HUES48 (cell line): ENCODE measurements at regions not wholly inside any gene's neighbourhood (a gene's known extent, or its start where the extent isn't known, plus 50 kb on each side); places are given as distances from the start of the nearest gene placed in this dataset.
"Not testable (repeated sequence)": the region's sequence is repeated elsewhere in the genome, so short reads cannot be mapped to it uniquely, and the experiment has no call there.

Experiments used
- H3K27ac ChIP-seq: one replicate; pipeline ENCODE4 v1.7.0; 2013; ENCODE audit warnings: low read depth, low read length, inconsistent platforms
- H3K27me3 ChIP-seq: 2 replicates; pipeline ENCODE4 v1.6.1; 2013; ENCODE audit warnings: mild to moderate bottlenecking, low read length; ENCODE audit not compliant: control insufficient read depth, insufficient read depth
- H3K36me3 ChIP-seq: 2 replicates; pipeline ENCODE4 v1.6.1; 2013; ENCODE audit warnings: low read length; ENCODE audit not compliant: control insufficient read depth, insufficient read depth
- H3K4me1 ChIP-seq: 2 replicates; pipeline ENCODE4 v1.6.1; 2013; ENCODE audit warnings: mild to moderate bottlenecking, low read length; ENCODE audit not compliant: control insufficient read depth, insufficient read depth
- H3K4me3 ChIP-seq: 2 replicates; pipeline ENCODE4 v1.5.1; 2013; ENCODE audit warnings: mild to moderate bottlenecking, low read depth, low read length
- H3K9ac ChIP-seq: 2 replicates; pipeline ENCODE4 v1.6.1; 2013; ENCODE audit warnings: mild to moderate bottlenecking, low read depth, low read length, moderate library complexity
- H3K9me3 ChIP-seq: 2 replicates; pipeline ENCODE4 v1.6.1; 2013; ENCODE audit warnings: low read length; ENCODE audit not compliant: control insufficient read depth, insufficient read depth

DNA sequence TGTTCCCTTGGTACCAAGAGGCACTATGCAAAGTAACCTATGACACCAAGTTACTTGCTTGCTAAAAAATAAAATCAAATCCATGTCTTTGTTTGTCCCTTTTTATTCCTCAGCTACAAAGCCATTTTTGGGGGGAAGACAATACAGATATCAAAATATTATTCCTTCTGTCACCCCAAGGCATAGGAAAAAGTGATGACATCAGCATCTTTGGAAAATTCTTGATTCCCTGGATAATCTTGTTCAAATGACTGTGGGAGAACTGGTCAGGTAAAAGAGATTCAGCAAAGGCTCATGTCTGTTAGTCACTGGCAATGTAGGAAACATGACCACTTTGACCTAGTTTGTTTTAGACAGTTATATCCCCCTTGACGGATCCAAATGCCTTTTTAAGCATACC is 373.1 kb downstream of the MAT2B start:
- H3K36me3 ChIP-seq: no peaks in the 10 kb centered on the region
- no peak overlapping the region for H3K27ac ChIP-seq
- no peaks in the 10 kb centered on the region for H3K27me3 ChIP-seq
- H3K9me3 ChIP-seq: no peaks in the 10 kb centered on the region
- no peak overlapping the region for H3K9ac ChIP-seq
- no peak overlapping the region for H3K4me3 ChIP-seq
- H3K4me1 ChIP-seq: no peaks in the 10 kb centered on the region

DNA sequence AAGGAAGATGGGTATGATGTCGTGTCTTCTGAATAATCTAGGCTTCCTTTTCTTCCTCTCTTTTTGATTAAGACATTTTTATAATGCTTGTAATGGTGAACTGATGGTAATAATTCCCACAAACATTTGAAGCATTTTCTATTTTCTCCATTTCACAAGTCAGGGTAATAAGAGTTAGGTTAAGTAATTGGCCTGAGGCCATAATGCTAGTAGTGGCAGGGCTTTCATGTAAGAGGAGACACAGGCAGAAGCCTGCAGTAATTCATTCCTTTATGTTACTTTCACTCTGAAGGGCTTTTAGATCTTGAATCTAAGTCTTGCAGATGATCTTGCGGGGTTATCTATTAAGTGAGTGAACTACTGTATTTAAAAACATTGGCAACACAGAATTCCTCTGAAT is 374.9 kb downstream of the MAT2B start:
- no peaks in the 10 kb centered on the region for H3K9me3 ChIP-seq
- H3K36me3 ChIP-seq: no peaks in the 10 kb centered on the region
- no peak overlapping the region for H3K27ac ChIP-seq
- H3K9ac ChIP-seq: no peak overlapping the region
- no peak overlapping the region for H3K4me3 ChIP-seq
- no peaks in the 10 kb centered on the region; the same call in 1 of the 2 replicates for H3K4me1 ChIP-seq
- no peaks in the 10 kb centered on the region for H3K27me3 ChIP-seq

DNA sequence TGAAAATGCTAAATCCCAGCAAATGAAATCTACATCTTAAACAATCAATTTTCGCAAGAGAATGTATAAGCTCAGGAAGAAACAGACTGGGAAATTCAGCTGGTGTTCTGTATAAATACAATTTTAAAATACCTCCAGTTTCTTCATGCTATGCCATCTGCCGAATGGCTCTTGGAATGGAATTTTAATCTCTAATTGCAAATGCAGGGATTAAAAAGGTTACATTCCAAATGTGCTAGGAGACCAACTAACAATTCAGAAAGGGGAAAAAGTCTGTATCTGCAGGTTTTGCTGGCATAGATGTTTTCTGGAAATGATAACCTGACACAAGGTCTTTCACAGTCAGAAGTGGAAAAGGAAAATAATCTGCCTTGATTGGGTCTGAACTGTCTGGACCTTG is 379.7 kb downstream of the MAT2B start:
- Histone ChIP-seq H3K36me3 (no peaks in the 10 kb centered on the region), H3K9me3 (no peaks in the 10 kb centered on the region), H3K4me1 (no peaks in the 10 kb centered on the region; the same call in 1 of the 2 replicates), H3K27me3 (no peaks in the 10 kb centered on the region), H3K4me3 (no peak overlapping the region), H3K27ac (no peak overlapping the region), H3K9ac (no peak overlapping the region)

DNA sequence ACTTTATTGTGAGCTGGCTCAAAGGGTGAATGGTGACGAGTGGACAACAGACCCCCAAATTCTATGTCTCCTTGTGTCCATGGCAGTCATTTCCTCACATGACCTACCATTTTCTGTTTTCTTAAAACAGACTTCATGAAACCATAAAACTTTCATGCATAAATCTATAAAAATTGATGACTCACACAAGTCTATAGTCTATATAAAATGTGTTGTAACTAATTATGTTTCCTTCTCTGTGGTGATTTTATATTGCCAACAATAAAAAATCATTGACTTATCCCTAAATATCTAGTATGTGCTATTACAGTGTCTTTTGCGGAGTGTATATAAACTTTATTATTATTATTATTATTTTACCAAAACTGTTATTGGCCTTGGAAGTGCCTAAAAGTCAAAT is 382.4 kb downstream of the MAT2B start:
- Histone ChIP-seq H3K9me3 (no peaks in the 10 kb centered on the region), H3K27me3 (no peaks in the 10 kb centered on the region), H3K4me1 (peaks cover 16% of the 10 kb centered on the region), H3K4me3 (no peak overlapping the region), H3K27ac (no peak overlapping the region), H3K9ac (no peak overlapping the region), H3K36me3 (no peaks in the 10 kb centered on the region)

DNA sequence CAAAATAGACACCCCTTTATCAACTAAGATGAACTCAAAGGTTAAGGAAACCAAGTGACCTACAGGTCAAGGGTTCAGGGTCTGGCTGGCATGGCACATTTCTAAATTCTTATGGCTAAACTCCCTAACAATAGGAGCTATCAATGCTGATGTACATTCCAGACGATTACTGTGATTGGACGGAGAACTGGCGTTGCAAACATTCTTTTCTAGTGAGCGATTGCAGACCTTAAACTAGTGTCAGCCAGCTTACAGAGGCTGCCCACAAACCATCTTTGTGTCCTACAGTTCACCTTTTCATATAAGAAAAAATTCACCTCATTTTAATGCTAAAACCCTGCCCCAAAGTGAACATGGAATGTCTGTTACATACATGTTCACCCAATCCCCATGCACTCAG is 382.9 kb downstream of the MAT2B start:
- Histone ChIP-seq H3K27me3 (no peaks in the 10 kb centered on the region), H3K27ac (no peak overlapping the region), H3K36me3 (no peaks in the 10 kb centered on the region), H3K4me1 (peaks cover 21% of the 10 kb centered on the region), H3K9me3 (no peaks in the 10 kb centered on the region), H3K4me3 (no peak overlapping the region), H3K9ac (no peak overlapping the region)

DNA sequence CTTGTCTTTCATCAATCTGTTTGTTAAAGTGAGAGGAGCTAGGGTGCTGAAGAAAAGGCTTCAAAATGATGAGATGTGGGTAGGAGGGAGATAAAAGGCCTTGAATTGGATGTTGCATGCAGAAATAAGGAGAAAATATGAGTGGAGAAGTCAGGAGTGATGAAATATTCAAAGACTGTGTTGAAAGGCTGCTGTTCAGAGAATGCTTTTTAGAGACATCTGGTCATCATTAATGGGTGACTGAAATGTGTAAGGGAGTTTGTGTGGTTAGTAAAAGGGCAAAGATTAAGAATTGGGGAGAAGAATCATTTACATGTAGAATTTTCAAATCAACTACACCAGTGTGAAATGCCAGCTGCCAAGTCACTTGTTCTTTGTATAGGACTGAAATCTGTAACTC is 383.9 kb downstream of the MAT2B start:
- Histone ChIP-seq H3K9ac (no peak overlapping the region), H3K36me3 (no peaks in the 10 kb centered on the region), H3K4me3 (no peak overlapping the region), H3K9me3 (no peaks in the 10 kb centered on the region), H3K27me3 (no peaks in the 10 kb centered on the region), H3K27ac (no peak overlapping the region), H3K4me1 (peaks cover 22% of the 10 kb centered on the region)

DNA sequence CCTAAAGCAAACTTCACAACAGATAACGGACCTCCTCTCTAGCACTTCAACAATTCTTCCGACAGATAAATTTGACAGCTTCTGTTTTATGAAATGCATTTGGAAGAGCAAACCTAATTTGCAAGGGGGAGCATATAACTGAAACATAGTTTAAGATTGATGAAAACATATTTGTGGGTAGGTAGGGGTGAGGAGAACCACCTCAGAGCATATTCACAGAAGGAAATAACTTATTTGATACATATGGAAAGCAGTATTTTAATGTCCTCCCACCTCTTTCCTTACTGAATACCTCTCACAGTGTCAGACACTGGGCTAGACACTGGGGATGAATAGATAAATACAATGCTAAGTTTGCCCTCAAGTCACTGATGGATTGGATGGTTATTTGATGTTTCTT is 384.8 kb downstream of the MAT2B start:
- Histone ChIP-seq H3K9me3 (no peaks in the 10 kb centered on the region), H3K27me3 (no peaks in the 10 kb centered on the region), H3K27ac (no peak overlapping the region), H3K4me3 (no peak overlapping the region), H3K9ac (no peak overlapping the region), H3K36me3 (no peaks in the 10 kb centered on the region), H3K4me1 (peaks cover 24% of the 10 kb centered on the region)

DNA sequence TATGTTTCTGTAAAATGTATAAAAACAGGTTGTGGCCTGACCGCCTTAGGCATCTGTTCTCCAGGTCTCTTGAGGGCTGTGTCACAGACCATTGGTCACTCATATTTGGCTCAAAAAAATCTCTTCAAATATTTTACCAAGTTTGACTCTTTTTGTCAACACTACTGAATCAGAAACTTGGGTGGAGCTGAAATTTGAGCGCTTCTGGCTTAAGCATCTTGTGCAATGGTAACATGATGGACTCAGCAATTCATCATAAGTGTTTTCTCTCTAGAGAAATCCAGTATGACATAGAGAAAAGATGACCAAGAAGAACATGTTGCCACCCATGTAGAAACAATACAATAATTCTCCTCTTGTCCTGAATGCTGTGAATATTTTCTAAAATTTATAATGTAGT is 387.9 kb downstream of the MAT2B start:
- no peak overlapping the region for H3K4me3 ChIP-seq
- no peak overlapping the region for H3K9ac ChIP-seq
- H3K27ac ChIP-seq: no peak overlapping the region
- no peaks in the 10 kb centered on the region for H3K36me3 ChIP-seq
- H3K9me3 ChIP-seq: no peaks in the 10 kb centered on the region
- H3K27me3 ChIP-seq: no peaks in the 10 kb centered on the region
- peaks cover 24% of the 10 kb centered on the region for H3K4me1 ChIP-seq

DNA sequence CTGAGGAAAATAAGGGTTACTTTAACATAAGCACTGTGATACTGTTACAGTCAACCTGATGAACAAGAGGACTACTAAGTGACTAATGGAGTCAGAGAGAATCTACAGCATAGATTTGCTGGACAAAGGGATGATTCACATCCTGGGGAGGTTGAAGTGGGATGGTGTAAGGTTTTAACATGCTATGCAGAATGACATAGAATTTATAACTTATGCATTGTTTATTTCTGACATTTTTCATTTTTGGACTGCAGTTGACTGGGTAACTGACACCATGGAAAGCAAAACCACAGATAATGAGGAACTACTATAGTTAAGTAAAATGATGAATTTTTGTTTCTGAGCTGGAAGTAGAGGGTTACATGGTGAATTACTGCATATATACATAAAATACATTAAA is 389.2 kb downstream of the MAT2B start:
- Histone ChIP-seq H3K4me3 (no peak overlapping the region), H3K9ac (no peak overlapping the region), H3K9me3 (no peaks in the 10 kb centered on the region), H3K4me1 (peaks cover 24% of the 10 kb centered on the region), H3K27ac (no peak overlapping the region), H3K27me3 (no peaks in the 10 kb centered on the region), H3K36me3 (no peaks in the 10 kb centered on the region)

DNA sequence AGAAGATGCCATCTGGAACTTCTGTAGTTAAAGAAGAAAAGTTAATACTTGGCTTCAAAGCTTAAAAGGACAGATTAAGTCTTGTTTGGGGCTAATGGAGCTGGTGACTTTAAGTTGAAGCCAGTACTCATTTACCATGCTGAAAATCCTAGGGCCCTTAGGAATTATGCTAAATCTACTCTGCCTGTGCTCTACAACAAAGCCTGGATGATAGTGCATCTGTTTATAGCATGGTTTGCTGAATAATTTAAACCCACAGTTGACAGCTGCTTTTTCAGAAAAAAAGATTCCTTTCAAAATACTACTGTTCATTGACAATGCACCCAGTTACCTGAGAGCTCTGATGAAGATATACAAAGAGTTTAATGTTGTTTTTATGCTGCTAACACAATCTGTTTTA is 393.5 kb downstream of the MAT2B start:
- H3K27me3 ChIP-seq: no peaks in the 10 kb centered on the region
- peaks cover 4% of the 10 kb centered on the region; the same call in 1 of the 2 replicates for H3K4me1 ChIP-seq
- H3K9ac ChIP-seq: no peak overlapping the region
- no peaks in the 10 kb centered on the region for H3K36me3 ChIP-seq
- no peaks in the 10 kb centered on the region; the same call in 1 of the 2 replicates for H3K9me3 ChIP-seq
- no peak overlapping the region for H3K4me3 ChIP-seq
- H3K27ac ChIP-seq: no peak overlapping the region

DNA sequence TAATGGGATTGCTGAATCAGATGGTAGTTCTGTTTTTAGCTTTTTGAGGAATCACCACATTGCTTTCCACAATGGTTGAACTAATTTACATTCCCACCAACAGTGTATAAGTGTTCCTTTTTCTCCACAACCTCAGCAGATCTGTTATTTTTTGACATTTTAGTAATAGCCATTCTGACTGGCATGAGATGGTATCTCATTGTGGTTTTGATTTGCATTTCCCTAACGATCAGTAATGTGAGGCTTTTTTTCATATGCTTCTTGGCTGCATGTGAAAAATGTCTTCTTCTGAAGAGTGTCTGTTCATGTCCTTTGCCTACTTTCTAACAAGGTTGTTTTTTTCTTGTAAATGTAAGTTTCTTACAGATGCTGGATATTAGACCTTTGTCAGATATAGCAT is 402.4 kb downstream of the MAT2B start:
- not testable (repeated sequence) for H3K4me1 ChIP-seq, H3K9ac ChIP-seq, H3K27me3 ChIP-seq, H3K4me3 ChIP-seq, H3K36me3 ChIP-seq, H3K27ac ChIP-seq, H3K9me3 ChIP-seq

DNA sequence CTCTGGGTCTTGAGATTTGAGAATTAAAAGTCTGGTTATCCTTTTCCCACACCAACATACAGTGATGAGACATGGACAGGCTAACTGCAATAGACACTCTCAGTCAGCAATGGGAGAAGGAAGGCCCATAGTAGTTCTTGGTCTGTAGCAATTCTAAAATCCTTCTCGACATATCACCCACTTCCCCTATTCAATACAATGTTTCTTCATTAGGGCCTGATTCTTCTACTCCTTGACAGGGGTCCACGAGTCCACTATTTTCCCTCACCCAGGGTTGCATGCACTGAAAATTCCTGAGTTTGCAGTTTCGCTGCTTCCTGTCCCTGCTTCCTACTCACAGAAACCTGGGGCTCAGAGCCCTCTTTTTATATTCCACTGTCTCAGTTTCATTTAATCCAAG is 402.8 kb downstream of the MAT2B start:
- H3K9ac ChIP-seq: no peak overlapping the region
- H3K36me3 ChIP-seq: no peaks in the 10 kb centered on the region
- H3K4me3 ChIP-seq: no peak overlapping the region
- no peaks in the 10 kb centered on the region for H3K4me1 ChIP-seq
- no peaks in the 10 kb centered on the region for H3K27me3 ChIP-seq
- no peaks in the 10 kb centered on the region for H3K9me3 ChIP-seq
- H3K27ac ChIP-seq: no peak overlapping the region
